ENCODE measurements at regions not wholly inside any gene's neighbourhood (a gene's known extent, or its start where the extent isn't known, plus 50 kb on each side); places are given as distances from the start of the nearest gene placed in this dataset.
"Not testable (repeated sequence)": the region's sequence is repeated elsewhere in the genome, so short reads cannot be mapped to it uniquely, and the experiment has no call there.

- Histone ChIP-seq H3K36me3 (ENCODE audit: insufficient read depth, low read depth, low read length) (no peaks in the 10 kb centered on the region), H3K27me3 (ENCODE audit: insufficient read depth, low read length) (no peaks in the 10 kb centered on the region), H3K9ac (ENCODE audit: low read depth, low read length) (no peak overlapping the region), H3K4me1 (ENCODE audit: insufficient read depth, low read length) (no peaks in the 10 kb centered on the region; the same call in 1 of the 2 replicates), H3K4me3 (ENCODE audit: low read length) (no peak overlapping the region), H3K27ac (ENCODE audit: low read length) (no peak overlapping the region), H3K9me3 (ENCODE audit: insufficient read depth, low read depth, low read length) (no peaks in the 10 kb centered on the region)
Measured at GRCh38 chr5:74493411-74493810, 147.1 kb downstream of the ENC1 start.

GRCh38 chr5:74492230-74492629 is 148.3 kb downstream of the ENC1 start:
- no peak overlapping the region for H3K9ac ChIP-seq (ENCODE audit: low read depth, low read length)
- no peaks in the 10 kb centered on the region for H3K27me3 ChIP-seq (ENCODE audit: insufficient read depth, low read length)
- H3K36me3 ChIP-seq (ENCODE audit: insufficient read depth, low read depth, low read length), result no peaks in the 10 kb centered on the region
- H3K27ac ChIP-seq (ENCODE audit: low read length), result no peak overlapping the region
- no peaks in the 10 kb centered on the region for H3K9me3 ChIP-seq (ENCODE audit: insufficient read depth, low read depth, low read length)
- H3K4me1 ChIP-seq (ENCODE audit: insufficient read depth, low read length), result no peaks in the 10 kb centered on the region; the same call in 1 of the 2 replicates
- H3K4me3 ChIP-seq (ENCODE audit: low read length), result no peak overlapping the region

DNA sequence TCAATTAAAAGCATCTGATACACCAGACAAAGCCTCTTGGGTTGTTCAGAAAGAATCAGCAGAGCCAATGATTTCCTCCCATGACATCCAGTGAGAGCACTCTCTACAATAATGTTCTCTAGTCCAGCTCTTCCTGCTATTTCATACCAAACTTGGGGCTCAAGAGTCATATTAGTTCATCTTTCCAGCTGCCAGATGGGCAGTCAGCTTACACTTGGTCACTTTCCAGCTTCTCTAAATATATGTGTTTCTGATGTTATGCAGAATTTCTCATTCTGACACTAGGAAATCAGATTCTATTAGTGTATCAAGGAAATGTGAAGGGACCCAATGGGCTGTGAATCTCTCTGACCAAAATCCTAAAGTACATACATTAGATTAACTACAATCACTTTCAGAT is 148.9 kb downstream of the ENC1 start:
- H3K4me3 ChIP-seq (ENCODE audit: low read length), result no peak overlapping the region
- no peaks in the 10 kb centered on the region for H3K27me3 ChIP-seq (ENCODE audit: insufficient read depth, low read length)
- H3K9ac ChIP-seq (ENCODE audit: low read depth, low read length), result no peak overlapping the region

DNA sequence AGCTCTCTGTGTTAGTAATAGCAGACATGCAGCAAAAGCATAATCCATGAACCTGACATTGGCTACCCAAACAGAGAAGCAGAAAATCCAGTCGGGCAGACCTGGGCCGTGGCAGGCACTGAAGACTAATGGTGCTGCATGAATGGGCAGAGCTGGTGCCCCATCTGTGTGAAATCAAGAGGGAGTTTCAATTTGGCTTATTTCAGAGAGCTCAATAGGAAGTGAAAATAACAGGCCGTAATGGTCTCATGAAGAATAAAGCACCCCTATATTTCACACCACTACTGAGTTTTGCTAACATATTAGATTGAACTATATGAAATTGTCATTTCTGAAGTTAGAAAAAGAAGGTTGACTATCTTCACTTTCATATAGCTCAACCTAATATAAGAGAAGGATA is 149.7 kb downstream of the ENC1 start:
- H3K4me3 ChIP-seq (ENCODE audit: low read length), result no peak overlapping the region
- H3K36me3 ChIP-seq (ENCODE audit: insufficient read depth, low read depth, low read length), result no peaks in the 10 kb centered on the region
- H3K9me3 ChIP-seq (ENCODE audit: insufficient read depth, low read depth, low read length), result no peaks in the 10 kb centered on the region
- H3K9ac ChIP-seq (ENCODE audit: low read depth, low read length), result no peak overlapping the region
- H3K4me1 ChIP-seq (ENCODE audit: insufficient read depth, low read length), result no peaks in the 10 kb centered on the region; the same call in 1 of the 2 replicates
- no peak overlapping the region for H3K27ac ChIP-seq (ENCODE audit: low read length)
- no peaks in the 10 kb centered on the region for H3K27me3 ChIP-seq (ENCODE audit: insufficient read depth, low read length)

More for the DNA sequence above, 148.9 kb downstream of the ENC1 start:
- Histone ChIP-seq H3K4me1 (ENCODE audit: insufficient read depth, low read length) (no peaks in the 10 kb centered on the region; the same call in 1 of the 2 replicates), H3K27ac (ENCODE audit: low read length) (no peak overlapping the region), H3K9me3 (ENCODE audit: insufficient read depth, low read depth, low read length) (no peaks in the 10 kb centered on the region), H3K36me3 (ENCODE audit: insufficient read depth, low read depth, low read length) (no peaks in the 10 kb centered on the region)

DNA sequence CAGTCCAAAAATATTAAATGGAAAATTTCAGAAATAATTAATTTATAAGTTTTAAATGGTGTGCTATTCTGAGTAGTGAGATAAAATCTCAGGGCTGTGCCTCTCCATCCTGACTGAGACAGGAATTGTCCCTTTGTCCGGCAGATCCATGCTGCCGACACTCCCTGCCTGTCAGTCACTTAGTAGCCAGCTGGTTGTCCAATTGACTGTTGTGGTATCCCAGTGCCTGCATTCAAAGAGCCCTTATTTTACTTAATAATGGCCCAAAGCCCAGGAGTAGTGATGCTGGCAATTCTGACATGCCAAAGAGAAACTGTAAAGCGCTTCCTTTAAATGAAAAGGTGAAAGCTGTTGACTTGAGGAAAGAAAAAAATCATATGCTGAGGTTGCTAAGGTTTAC is 157.5 kb downstream of the ENC1 start:
- Histone ChIP-seq H3K36me3 (ENCODE audit: insufficient read depth, low read depth, low read length) (no peaks in the 10 kb centered on the region), H3K4me1 (ENCODE audit: insufficient read depth, low read length) (peaks cover 15% of the 10 kb centered on the region; the same call in 1 of the 2 replicates), H3K9ac (ENCODE audit: low read depth, low read length) (no peak overlapping the region), H3K27ac (ENCODE audit: low read length) (no peak overlapping the region), H3K27me3 (ENCODE audit: insufficient read depth, low read length) (no peaks in the 10 kb centered on the region), H3K4me3 (ENCODE audit: low read length) (no peak overlapping the region), H3K9me3 (ENCODE audit: insufficient read depth, low read depth, low read length) (no peaks in the 10 kb centered on the region)

- no peak overlapping the region for H3K4me3 ChIP-seq (ENCODE audit: low read length)
- no peaks in the 10 kb centered on the region for H3K27me3 ChIP-seq (ENCODE audit: insufficient read depth, low read length)
- no peak overlapping the region for H3K9ac ChIP-seq (ENCODE audit: low read depth, low read length)
- H3K9me3 ChIP-seq (ENCODE audit: insufficient read depth, low read depth, low read length), result no peaks in the 10 kb centered on the region
- peaks cover 15% of the 10 kb centered on the region; the same call in 1 of the 2 replicates for H3K4me1 ChIP-seq (ENCODE audit: insufficient read depth, low read length)
- no peak overlapping the region for H3K27ac ChIP-seq (ENCODE audit: low read length)
- H3K36me3 ChIP-seq (ENCODE audit: insufficient read depth, low read depth, low read length), result no peaks in the 10 kb centered on the region
Measured at GRCh38 chr5:74482523-74482922, 158.0 kb downstream of the ENC1 start.

- not testable (repeated sequence) for H3K36me3 ChIP-seq (ENCODE audit: insufficient read depth, low read depth, low read length); H3K4me3 ChIP-seq (ENCODE audit: low read length); H3K27ac ChIP-seq (ENCODE audit: low read length); H3K27me3 ChIP-seq (ENCODE audit: insufficient read depth, low read length); H3K9me3 ChIP-seq (ENCODE audit: insufficient read depth, low read depth, low read length); H3K9ac ChIP-seq (ENCODE audit: low read depth, low read length)
- peaks cover 18% of the 10 kb centered on the region; the same call in 1 of the 2 replicates for H3K4me1 ChIP-seq (ENCODE audit: insufficient read depth, low read length)
Measured at GRCh38 chr5:74481357-74481756, 159.2 kb downstream of the ENC1 start.

GRCh38 chr5:74480201-74480600 is 160.3 kb downstream of the ENC1 start:
- H3K4me3 ChIP-seq (ENCODE audit: low read length), result no peak overlapping the region
- no peaks in the 10 kb centered on the region for H3K27me3 ChIP-seq (ENCODE audit: insufficient read depth, low read length)
- no peaks in the 10 kb centered on the region for H3K9me3 ChIP-seq (ENCODE audit: insufficient read depth, low read depth, low read length)
- no peaks in the 10 kb centered on the region for H3K36me3 ChIP-seq (ENCODE audit: insufficient read depth, low read depth, low read length)
- peaks cover 23% of the 10 kb centered on the region; the same call in 1 of the 2 replicates for H3K4me1 ChIP-seq (ENCODE audit: insufficient read depth, low read length)
- no peak overlapping the region for H3K9ac ChIP-seq (ENCODE audit: low read depth, low read length)
- no peak overlapping the region for H3K27ac ChIP-seq (ENCODE audit: low read length)

DNA sequence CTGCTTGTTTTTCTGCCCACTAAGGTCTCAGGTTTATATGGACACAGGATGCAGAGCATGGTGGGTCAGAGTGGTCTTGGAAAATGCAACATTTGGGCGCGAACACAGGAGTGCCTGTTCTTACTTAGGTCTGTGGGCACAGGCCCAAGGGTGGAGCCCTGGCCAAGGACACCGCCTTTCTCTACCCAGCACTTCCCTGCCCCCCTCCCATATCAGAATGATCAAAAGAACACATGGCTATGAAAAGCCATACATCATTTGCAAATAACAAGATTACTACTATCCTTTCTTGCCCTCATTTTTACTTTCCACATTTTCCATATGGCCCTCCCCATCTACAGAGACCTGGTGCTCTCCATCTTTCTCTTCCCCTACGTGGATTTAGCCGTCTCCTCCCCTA is 162.2 kb downstream of the ENC1 start:
- Histone ChIP-seq H3K4me3 (ENCODE audit: low read length) (no peak overlapping the region), H3K4me1 (ENCODE audit: insufficient read depth, low read length) (peaks cover 23% of the 10 kb centered on the region; the same call in 1 of the 2 replicates), H3K9ac (ENCODE audit: low read depth, low read length) (no peak overlapping the region), H3K27ac (ENCODE audit: low read length) (no peak overlapping the region), H3K36me3 (ENCODE audit: insufficient read depth, low read depth, low read length) (no peaks in the 10 kb centered on the region), H3K27me3 (ENCODE audit: insufficient read depth, low read length) (no peaks in the 10 kb centered on the region), H3K9me3 (ENCODE audit: insufficient read depth, low read depth, low read length) (no peaks in the 10 kb centered on the region)

GRCh38 chr5:74477761-74478160 is 162.8 kb downstream of the ENC1 start:
- H3K4me3 ChIP-seq (ENCODE audit: low read length), result no peak overlapping the region
- no peaks in the 10 kb centered on the region for H3K36me3 ChIP-seq (ENCODE audit: insufficient read depth, low read depth, low read length)
- H3K27me3 ChIP-seq (ENCODE audit: insufficient read depth, low read length), result no peaks in the 10 kb centered on the region
- no peak overlapping the region for H3K9ac ChIP-seq (ENCODE audit: low read depth, low read length)
- no peaks in the 10 kb centered on the region for H3K9me3 ChIP-seq (ENCODE audit: insufficient read depth, low read depth, low read length)
- no peak overlapping the region for H3K27ac ChIP-seq (ENCODE audit: low read length)
- peaks cover 23% of the 10 kb centered on the region; the same call in 1 of the 2 replicates for H3K4me1 ChIP-seq (ENCODE audit: insufficient read depth, low read length)

DNA sequence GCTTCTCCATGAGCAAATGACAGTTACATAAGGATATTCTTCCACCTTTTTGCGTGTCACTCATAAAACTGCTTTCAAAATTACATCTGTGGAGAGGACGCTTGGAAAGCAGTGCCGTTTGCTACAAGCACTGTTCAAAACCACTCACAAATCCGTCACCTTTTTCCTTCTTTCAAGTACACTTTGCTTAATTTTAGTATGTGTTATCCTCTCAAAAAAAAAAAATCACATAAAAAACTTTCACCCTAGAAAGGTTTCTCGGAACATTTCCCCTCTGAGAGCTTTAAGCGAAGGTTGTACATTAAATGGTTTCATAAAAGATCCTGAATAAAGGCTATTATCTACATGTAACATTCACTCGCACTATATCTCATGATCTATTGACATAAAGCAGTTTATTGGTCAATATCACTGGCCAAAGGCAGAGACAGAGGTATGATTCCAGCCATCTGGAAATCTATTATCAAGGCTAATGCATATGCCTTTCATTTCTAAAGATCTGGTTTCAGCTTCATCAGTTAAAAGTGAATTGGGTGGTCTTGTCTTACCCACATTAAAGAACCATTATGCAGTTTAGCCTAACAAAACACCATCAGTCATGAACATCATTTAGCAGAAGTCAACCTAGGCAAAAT is 163.6 kb downstream of the ENC1 start:
- H3K36me3 ChIP-seq (ENCODE audit: insufficient read depth, low read depth, low read length), result no peaks in the 10 kb centered on the region
- no peak overlapping the region for H3K27ac ChIP-seq (ENCODE audit: low read length)
- H3K4me1 ChIP-seq (ENCODE audit: insufficient read depth, low read length), result peaks cover 17% of the 10 kb centered on the region; the same call in 1 of the 2 replicates
- H3K27me3 ChIP-seq (ENCODE audit: insufficient read depth, low read length), result no peaks in the 10 kb centered on the region
- no peak overlapping the region for H3K4me3 ChIP-seq (ENCODE audit: low read length)
- no peak overlapping the region for H3K9ac ChIP-seq (ENCODE audit: low read depth, low read length)
- no peaks in the 10 kb centered on the region for H3K9me3 ChIP-seq (ENCODE audit: insufficient read depth, low read depth, low read length)

GRCh38 chr5:74476046-74476818 is 164.3 kb downstream of the ENC1 start:
- no peaks in the 10 kb centered on the region for H3K27me3 ChIP-seq (ENCODE audit: insufficient read depth, low read length)
- H3K4me3 ChIP-seq (ENCODE audit: low read length), result no peak overlapping the region
- H3K9me3 ChIP-seq (ENCODE audit: insufficient read depth, low read depth, low read length), result no peaks in the 10 kb centered on the region
- no peaks in the 10 kb centered on the region for H3K36me3 ChIP-seq (ENCODE audit: insufficient read depth, low read depth, low read length)
- no peak overlapping the region for H3K9ac ChIP-seq (ENCODE audit: low read depth, low read length)
- no peak overlapping the region for H3K27ac ChIP-seq (ENCODE audit: low read length)
- H3K4me1 ChIP-seq (ENCODE audit: insufficient read depth, low read length), result peaks cover 17% of the 10 kb centered on the region; the same call in 1 of the 2 replicates
